HepG2 (cell line): ENCODE measurements at regions not wholly inside any gene's neighbourhood (a gene's known extent, or its start where the extent isn't known, plus 50 kb on each side); places are given as distances from the start of the nearest gene placed in this dataset.

Experiments used
- ATRX ChIP-seq: sonication (generic); formaldehyde crosslinking; IDR thresholded peaks from 2 replicates; pipeline ENCODE4 v1.4.0; 2020; ENCODE audit warnings: missing genetic modification reagents, borderline replicate concordance
- MAFK ChIP-seq, 2 experiments: IDR thresholded peaks in 1 of 2; conservative IDR thresholded peaks in 1 of 2; 2 replicates each; pipeline ENCODE4 v1.6.1; 2011; ENCODE audit warnings: improper control_type of control experiment in 2 of 2, low read length in 2 of 2
- NCOR1 ChIP-seq: fragments of 200-600 bp; sonication (generic); IDR thresholded peaks from 2 replicates; pipeline ENCODE4 v1.7.0; 2017; ENCODE audit warnings: antibody characterized with exemption, low read length, borderline replicate concordance
- RELA ChIP-seq: sonication (generic); formaldehyde crosslinking; IDR thresholded peaks from 2 replicates; pipeline ENCODE4 v1.4.0; 2020; ENCODE audit warnings: missing genetic modification reagents
- SAP130 ChIP-seq: IDR thresholded peaks from 2 replicates; pipeline ENCODE4 v1.6.1; 2016; ENCODE audit warnings: low read depth
- XRCC5 ChIP-seq: fragments of 200-400 bp; formaldehyde crosslinking; optimal IDR thresholded peaks from 2 replicates; pipeline ENCODE3; 2017; ENCODE audit warnings: mild to moderate bottlenecking, low read length
- YEATS4 ChIP-seq: sonication (generic); formaldehyde crosslinking; IDR thresholded peaks from 2 replicates; pipeline ENCODE4 v1.4.0; 2020; ENCODE audit warnings: missing genetic modification reagents, borderline replicate concordance
- ZFP1 ChIP-seq: IDR thresholded peaks from 2 replicates; pipeline ENCODE4 v1.6.1; 2016
- ZKSCAN1 ChIP-seq: fragments of 150-350 bp; IDR thresholded peaks from 2 replicates; pipeline ENCODE4 v1.6.1; 2014; ENCODE audit warnings: low read length
- ZNF10 ChIP-seq: sonication (generic); formaldehyde crosslinking; IDR thresholded peaks from 2 replicates; pipeline ENCODE4 v1.4.0; 2020; ENCODE audit warnings: mild to moderate bottlenecking, low read depth, missing genetic modification reagents, borderline replicate concordance
- ZNF350 ChIP-seq: sonication (generic); formaldehyde crosslinking; IDR thresholded peaks from 2 replicates; pipeline ENCODE4 v1.4.0; 2020; ENCODE audit warnings: mild to moderate bottlenecking, low read depth, missing genetic modification reagents, borderline replicate concordance
- ZNF589 ChIP-seq: sonication (generic); formaldehyde crosslinking; conservative IDR thresholded peaks from 2 replicates; pipeline ENCODE4 v1.8.0; 2022; ENCODE audit warnings: mild to moderate bottlenecking, moderate library complexity, missing genetic modification reagents
- ZNF792 ChIP-seq: IDR thresholded peaks from 2 replicates; pipeline ENCODE4 v1.6.1; 2016
- ZNF850 ChIP-seq: sonication (generic); formaldehyde crosslinking; conservative IDR thresholded peaks from 2 replicates; pipeline ENCODE4 v1.9.0; 2021; ENCODE audit warnings: mild to moderate bottlenecking, missing genetic modification reagents
- TF ChIP-seq, protein P1 (sequence below): sonication (generic); formaldehyde crosslinking; IDR thresholded peaks from 2 replicates; pipeline ENCODE4 v1.4.0; 2020; ENCODE audit warnings: mild to moderate bottlenecking, missing genetic modification reagents
- TF ChIP-seq, protein P2 (sequence below): sonication (generic); formaldehyde crosslinking; IDR thresholded peaks from 2 replicates; pipeline ENCODE4 v1.5.0; 2020; ENCODE audit warnings: missing genetic modification reagents, mild to moderate bottlenecking, borderline replicate concordance
- TF ChIP-seq, protein P3 (sequence below): sonication (generic); formaldehyde crosslinking; IDR thresholded peaks from 2 replicates; pipeline ENCODE4 v1.4.0; 2020; ENCODE audit warnings: missing genetic modification reagents
- TF ChIP-seq, protein P4 (sequence below): IDR thresholded peaks from 2 replicates; pipeline ENCODE4 v1.6.1; 2016
- TF ChIP-seq, protein P5 (sequence below): sonication (generic); formaldehyde crosslinking; IDR thresholded peaks from 2 replicates; pipeline ENCODE4 v1.5.0; 2020; ENCODE audit warnings: missing genetic modification reagents
- TF ChIP-seq, protein P6 (sequence below): sonication (generic); formaldehyde crosslinking; IDR thresholded peaks from 2 replicates; pipeline ENCODE4 v1.4.0; 2020; ENCODE audit warnings: missing genetic modification reagents

DNA sequence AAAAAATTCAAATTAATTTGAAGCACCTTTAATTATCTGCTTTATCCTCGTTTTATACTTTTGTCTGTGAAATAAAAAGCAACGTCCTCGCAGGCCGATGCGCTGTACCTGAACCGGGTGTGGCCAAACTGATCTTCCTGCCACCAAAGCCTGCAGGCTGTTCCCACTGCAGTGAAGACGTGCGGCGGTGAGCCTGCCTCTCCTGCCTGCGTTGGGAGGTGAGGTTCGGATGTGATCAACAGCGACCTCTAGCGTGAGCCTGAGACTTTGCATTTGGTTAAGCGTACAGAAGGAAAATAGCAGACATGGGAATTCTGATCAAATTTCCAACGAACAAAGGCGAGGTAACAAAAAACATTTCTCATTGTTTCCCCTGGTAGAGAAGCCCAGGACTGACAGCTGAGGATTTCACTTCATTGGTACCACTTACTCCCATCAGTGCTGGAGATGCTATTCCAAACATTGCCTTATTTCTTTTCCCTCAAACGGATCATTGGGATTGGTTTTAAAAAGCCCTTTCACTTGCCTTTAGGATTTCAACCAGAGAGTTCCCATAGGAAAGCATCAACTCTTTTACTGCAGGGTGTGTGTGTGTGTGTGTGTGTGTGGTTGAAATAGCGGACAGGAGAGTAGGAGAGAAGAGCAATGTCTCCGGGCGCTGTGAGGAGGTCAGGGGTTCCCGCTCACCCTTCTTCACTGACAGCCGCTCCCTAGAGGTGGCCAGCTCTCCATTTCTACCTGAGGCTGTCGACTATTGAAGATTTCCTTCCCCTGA is 56.6 kb upstream of the CCN6 start (continued):
- TF ChIP-seq, protein P1, sequence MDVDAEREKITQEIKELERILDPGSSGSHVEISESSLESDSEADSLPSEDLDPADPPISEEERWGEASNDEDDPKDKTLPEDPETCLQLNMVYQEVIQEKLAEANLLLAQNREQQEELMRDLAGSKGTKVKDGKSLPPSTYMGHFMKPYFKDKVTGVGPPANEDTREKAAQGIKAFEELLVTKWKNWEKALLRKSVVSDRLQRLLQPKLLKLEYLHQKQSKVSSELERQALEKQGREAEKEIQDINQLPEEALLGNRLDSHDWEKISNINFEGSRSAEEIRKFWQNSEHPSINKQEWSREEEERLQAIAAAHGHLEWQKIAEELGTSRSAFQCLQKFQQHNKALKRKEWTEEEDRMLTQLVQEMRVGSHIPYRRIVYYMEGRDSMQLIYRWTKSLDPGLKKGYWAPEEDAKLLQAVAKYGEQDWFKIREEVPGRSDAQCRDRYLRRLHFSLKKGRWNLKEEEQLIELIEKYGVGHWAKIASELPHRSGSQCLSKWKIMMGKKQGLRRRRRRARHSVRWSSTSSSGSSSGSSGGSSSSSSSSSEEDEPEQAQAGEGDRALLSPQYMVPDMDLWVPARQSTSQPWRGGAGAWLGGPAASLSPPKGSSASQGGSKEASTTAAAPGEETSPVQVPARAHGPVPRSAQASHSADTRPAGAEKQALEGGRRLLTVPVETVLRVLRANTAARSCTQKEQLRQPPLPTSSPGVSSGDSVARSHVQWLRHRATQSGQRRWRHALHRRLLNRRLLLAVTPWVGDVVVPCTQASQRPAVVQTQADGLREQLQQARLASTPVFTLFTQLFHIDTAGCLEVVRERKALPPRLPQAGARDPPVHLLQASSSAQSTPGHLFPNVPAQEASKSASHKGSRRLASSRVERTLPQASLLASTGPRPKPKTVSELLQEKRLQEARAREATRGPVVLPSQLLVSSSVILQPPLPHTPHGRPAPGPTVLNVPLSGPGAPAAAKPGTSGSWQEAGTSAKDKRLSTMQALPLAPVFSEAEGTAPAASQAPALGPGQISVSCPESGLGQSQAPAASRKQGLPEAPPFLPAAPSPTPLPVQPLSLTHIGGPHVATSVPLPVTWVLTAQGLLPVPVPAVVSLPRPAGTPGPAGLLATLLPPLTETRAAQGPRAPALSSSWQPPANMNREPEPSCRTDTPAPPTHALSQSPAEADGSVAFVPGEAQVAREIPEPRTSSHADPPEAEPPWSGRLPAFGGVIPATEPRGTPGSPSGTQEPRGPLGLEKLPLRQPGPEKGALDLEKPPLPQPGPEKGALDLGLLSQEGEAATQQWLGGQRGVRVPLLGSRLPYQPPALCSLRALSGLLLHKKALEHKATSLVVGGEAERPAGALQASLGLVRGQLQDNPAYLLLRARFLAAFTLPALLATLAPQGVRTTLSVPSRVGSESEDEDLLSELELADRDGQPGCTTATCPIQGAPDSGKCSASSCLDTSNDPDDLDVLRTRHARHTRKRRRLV (CRISPR knock-in tag): no peak
- TF ChIP-seq ATRX (CRISPR knock-in tag) (no peak), ZNF10 (no peak), ZNF850 (CRISPR knock-in tag) (no peak), MAFK (conservative IDR thresholded peaks at IDR 0.05 in 1 of 2, IDR thresholded peaks at IDR 0.05 in 1 of 2; ENCODE audit: low read length in 2 of 2) (no peak), ZNF589 (CRISPR knock-in tag) (no peak), ZKSCAN1 (no peak), ZNF350 (CRISPR knock-in tag) (0 out of 2 replicates have a peak, but pooled peaks have one; percentile 34), SAP130 (peak; percentile 43; the same call in 1 of the 2 replicates), XRCC5 (peak; percentile 75), NCOR1 (no peak), YEATS4 (CRISPR knock-in tag) (no peak), ZNF792 (CRISPR knock-in tag) (0 out of 2 replicates have a peak, but pooled peaks have one; percentile 27), RELA (CRISPR knock-in tag) (no peak), ZFP1 (no peak)
- TF ChIP-seq, protein P2, sequence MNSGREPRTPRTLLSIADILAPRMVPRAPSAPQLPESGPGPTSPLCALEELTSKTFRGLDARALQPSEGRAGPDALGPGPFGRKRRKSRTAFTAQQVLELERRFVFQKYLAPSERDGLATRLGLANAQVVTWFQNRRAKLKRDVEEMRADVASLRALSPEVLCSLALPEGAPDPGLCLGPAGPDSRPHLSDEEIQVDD: no peak
- TF ChIP-seq, protein P3, sequence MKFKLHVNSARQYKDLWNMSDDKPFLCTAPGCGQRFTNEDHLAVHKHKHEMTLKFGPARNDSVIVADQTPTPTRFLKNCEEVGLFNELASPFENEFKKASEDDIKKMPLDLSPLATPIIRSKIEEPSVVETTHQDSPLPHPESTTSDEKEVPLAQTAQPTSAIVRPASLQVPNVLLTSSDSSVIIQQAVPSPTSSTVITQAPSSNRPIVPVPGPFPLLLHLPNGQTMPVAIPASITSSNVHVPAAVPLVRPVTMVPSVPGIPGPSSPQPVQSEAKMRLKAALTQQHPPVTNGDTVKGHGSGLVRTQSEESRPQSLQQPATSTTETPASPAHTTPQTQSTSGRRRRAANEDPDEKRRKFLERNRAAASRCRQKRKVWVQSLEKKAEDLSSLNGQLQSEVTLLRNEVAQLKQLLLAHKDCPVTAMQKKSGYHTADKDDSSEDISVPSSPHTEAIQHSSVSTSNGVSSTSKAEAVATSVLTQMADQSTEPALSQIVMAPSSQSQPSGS (CRISPR knock-in tag): peak; percentile 48; the same call in 1 of the 2 replicates
- TF ChIP-seq, protein P4, sequence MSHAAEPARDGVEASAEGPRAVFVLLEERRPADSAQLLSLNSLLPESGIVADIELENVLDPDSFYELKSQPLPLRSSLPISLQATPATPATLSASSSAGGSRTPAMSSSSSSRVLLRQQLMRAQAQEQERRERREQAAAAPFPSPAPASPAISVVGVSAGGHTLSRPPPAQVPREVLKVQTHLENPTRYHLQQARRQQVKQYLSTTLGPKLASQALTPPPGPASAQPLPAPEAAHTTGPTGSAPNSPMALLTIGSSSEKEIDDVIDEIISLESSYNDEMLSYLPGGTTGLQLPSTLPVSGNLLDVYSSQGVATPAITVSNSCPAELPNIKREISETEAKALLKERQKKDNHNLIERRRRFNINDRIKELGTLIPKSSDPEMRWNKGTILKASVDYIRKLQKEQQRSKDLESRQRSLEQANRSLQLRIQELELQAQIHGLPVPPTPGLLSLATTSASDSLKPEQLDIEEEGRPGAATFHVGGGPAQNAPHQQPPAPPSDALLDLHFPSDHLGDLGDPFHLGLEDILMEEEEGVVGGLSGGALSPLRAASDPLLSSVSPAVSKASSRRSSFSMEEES (CRISPR knock-in tag): no peak
- TF ChIP-seq, protein P5, sequence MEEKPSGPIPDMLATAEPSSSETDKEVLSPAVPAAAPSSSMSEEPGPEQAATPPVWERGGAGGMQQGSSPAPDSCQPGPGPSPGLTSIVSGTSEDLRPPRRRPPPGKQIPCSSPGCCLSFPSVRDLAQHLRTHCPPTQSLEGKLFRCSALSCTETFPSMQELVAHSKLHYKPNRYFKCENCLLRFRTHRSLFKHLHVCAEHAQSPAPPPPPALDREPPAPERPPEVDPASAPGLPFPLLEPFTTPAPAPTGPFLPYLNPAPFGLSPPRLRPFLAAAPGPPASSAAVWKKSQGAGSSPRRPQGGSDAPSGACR: no peak
- TF ChIP-seq, protein P6, sequence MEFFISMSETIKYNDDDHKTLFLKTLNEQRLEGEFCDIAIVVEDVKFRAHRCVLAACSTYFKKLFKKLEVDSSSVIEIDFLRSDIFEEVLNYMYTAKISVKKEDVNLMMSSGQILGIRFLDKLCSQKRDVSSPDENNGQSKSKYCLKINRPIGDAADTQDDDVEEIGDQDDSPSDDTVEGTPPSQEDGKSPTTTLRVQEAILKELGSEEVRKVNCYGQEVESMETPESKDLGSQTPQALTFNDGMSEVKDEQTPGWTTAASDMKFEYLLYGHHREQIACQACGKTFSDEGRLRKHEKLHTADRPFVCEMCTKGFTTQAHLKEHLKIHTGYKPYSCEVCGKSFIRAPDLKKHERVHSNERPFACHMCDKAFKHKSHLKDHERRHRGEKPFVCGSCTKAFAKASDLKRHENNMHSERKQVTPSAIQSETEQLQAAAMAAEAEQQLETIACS: no peak
